Right cardiac atrium (tissue), 5 donors: ENCODE measurements at regions not wholly inside any gene's neighbourhood (a gene's known extent, or its start where the extent isn't known, plus 50 kb on each side); places are given as distances from the start of the nearest gene placed in this dataset.
A peak's percentile ranks its signal among the peaks of the same experiment; 100 is the strongest.
"Not testable (repeated sequence)": the region's sequence is repeated elsewhere in the genome, so short reads cannot be mapped to it uniquely, and the experiment has no call there.

ENCODE experiments used
- ATAC-seq, 2 donors: fragments of 200-7000 bp; cut with Tn5 transposase; one replicate each; pipeline versions ENCODE4 v1.8.0 to v1.9.1; 2020; ENCODE audit warnings: moderate library complexity in 2 of 2, mild to moderate bottlenecking in 1 of 2
- DNase-seq, 3 donors: peaks; one replicate each; pipeline ENCODE4 v3.0.0-alpha.2; 2020
- H3K27ac ChIP-seq: one replicate; pipeline ENCODE4 v1.5.1; 2013; ENCODE audit warnings: mild to moderate bottlenecking, low read length, control low read depth, moderate library complexity
- H3K27me3 ChIP-seq: one replicate; pipeline ENCODE4 v1.6.1; 2013; ENCODE audit not compliant: control insufficient read depth, insufficient read depth
- H3K4me1 ChIP-seq: one replicate; pipeline ENCODE4 v1.6.1; 2013; ENCODE audit warnings: low read length; ENCODE audit not compliant: control insufficient read depth, insufficient read depth
- H3K4me3 ChIP-seq: one replicate; pipeline ENCODE4 v1.5.1; 2013; ENCODE audit warnings: low read length, control low read depth
- H3K9me3 ChIP-seq: one replicate; pipeline ENCODE4 v1.6.1; 2013; ENCODE audit warnings: low read length; ENCODE audit not compliant: control insufficient read depth
- WGBS: extraction: QIAGEN DNeasy Blood & Tissue Kit; methylation state at CpG from one replicate; pipeline ENCODE4 v1.1.7; 2013; 5-methylcytosine and 5-hydroxymethylcytosine counted together
- intact Hi-C, 4 donors: fragments of 100-400 bp; cut with DNase I; formaldehyde crosslinking; loops; one replicate each; pipeline versions ENCODE4 v1.11.0 to v1.14.0; 2022 to 2023
- donor health status: healthy with polysubstance abuse.
- donor health status: DM: no; HTN: yes; CAD: no.
- donor health status: DM: no; HTN: no; CAD: no.
- donor health status: DM: no; HTN: yes; CAD: no; lungs with severe emphysema.
- donor health status: DM: yes; HTN: yes; CAD: no.

- H3K27ac ChIP-seq = no peak overlapping the region
- DNase-seq (no peak), ATAC-seq (no peak)
- WGBS = 84% methylated on average over 5 of the region's 5 CpGs
- H3K4me1 ChIP-seq = no peaks in the 10 kb centered on the region
- no peaks in the 10 kb centered on the region for H3K9me3 ChIP-seq
- intact Hi-C loops = no loop called here
- H3K4me3 ChIP-seq = no peak overlapping the region
- H3K27me3 ChIP-seq = no peaks in the 10 kb centered on the region
Measured at GRCh38 chr2:130264501-130264900, 66.3 kb upstream of the TUBA3E start.

GRCh38 chr2:130264046-130264445 is 65.8 kb upstream of the TUBA3E start:
- no peak overlapping the region for H3K4me3 ChIP-seq
- intact Hi-C loops = no loop called here
- H3K9me3 ChIP-seq = no peaks in the 10 kb centered on the region
- no peak for ATAC-seq
- 86% methylated on average over 7 of the region's 7 CpGs for WGBS
- DNase-seq = no peak
- H3K4me1 ChIP-seq = no peaks in the 10 kb centered on the region
- no peak overlapping the region for H3K27ac ChIP-seq
- no peaks in the 10 kb centered on the region for H3K27me3 ChIP-seq

DNA sequence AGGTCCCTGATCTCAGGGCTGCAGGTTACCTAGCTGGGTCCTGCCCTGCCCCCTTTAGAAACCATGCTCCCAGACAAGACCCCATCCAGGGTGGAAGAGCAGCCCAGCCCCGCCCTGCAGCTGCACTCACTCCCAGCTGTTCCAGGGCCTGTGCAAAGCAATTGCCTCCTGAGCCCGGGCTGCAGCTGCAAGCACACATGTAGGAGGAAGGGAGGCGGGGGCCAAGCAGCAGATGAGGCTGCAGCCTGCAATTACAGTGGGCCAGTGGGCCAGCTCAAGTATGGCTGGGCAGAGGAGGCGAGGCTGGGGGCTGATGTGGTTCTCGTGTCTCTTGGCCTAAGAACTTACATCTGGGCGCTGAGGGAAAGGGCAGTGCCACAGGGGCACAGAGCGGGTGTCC is 65.4 kb upstream of the TUBA3E start:
- no peak for DNase-seq
- intact Hi-C loops = no loop called here
- Histone ChIP-seq H3K27ac (no peak overlapping the region), H3K9me3 (no peaks in the 10 kb centered on the region), H3K4me3 (no peak overlapping the region), H3K4me1 (no peaks in the 10 kb centered on the region), H3K27me3 (no peaks in the 10 kb centered on the region)
- no peak for ATAC-seq
- 83% methylated on average over 7 of the region's 7 CpGs for WGBS

- 55% methylated on average over 11 of the region's 11 CpGs for WGBS
- Histone ChIP-seq H3K9me3 (no peaks in the 10 kb centered on the region), H3K4me1 (no peaks in the 10 kb centered on the region), H3K27ac (no peak overlapping the region), H3K4me3 (no peak overlapping the region), H3K27me3 (no peaks in the 10 kb centered on the region)
- no peak for ATAC-seq
- intact Hi-C loops = no loop called here
- DNase-seq = no peak
Measured at GRCh38 chr2:130261970-130262760, 63.9 kb upstream of the TUBA3E start.

DNA sequence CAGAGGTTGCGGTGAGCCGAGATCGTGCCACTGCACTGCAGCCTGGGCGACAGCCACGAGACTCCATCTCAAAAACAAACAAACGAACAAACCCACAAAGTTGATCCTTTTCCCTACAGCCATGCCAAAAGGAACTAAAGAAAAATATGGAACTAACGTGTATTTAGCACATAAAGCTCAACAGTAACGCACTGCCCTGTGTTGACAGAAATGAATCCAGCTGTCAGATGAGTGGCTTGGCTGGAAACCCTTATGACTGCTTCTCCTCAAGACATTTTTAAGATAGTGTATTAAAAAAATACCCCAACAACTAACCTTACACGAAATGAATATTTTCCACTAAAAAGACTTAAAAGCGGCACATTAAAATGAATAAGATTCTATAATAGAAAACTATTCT is 62.9 kb upstream of the TUBA3E start:
- WGBS = 56% methylated on average over 10 of the region's 10 CpGs
- intact Hi-C loops = no loop called here
- Histone ChIP-seq H3K27ac (no peak overlapping the region), H3K4me1 (no peaks in the 10 kb centered on the region), H3K9me3 (no peaks in the 10 kb centered on the region), H3K27me3 (no peaks in the 10 kb centered on the region), H3K4me3 (no peak overlapping the region)
- ATAC-seq (no peak), DNase-seq (no peak)

DNA sequence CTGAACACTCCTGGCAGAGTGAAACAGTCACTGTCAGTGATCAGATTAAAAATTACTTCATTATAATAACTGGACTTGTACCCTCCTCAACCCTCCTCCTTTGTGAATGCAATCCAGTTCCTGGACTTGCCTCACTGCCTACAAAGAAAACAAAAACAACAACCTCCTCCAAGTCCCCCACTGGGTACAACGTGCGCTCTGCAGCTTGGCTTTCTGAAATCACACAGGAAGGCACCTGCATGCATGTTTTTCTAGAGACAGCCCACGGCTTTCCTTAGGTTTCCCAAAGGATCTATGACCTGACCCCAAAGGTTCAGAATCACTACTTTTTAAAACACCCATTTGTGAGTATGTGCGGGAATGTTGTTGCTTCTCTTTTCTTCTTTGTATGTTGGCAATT is 61.4 kb upstream of the TUBA3E start:
- Histone ChIP-seq H3K9me3 (no peaks in the 10 kb centered on the region), H3K27ac (no peak overlapping the region), H3K4me1 (no peaks in the 10 kb centered on the region), H3K4me3 (no peak overlapping the region), H3K27me3 (no peaks in the 10 kb centered on the region)
- intact Hi-C loops = no loop called here
- DNase-seq (no peak), ATAC-seq (no peak)
- WGBS = 46% methylated on average over 4 of the region's 4 CpGs

GRCh38 chr2:130258356-130258755 is 60.1 kb upstream of the TUBA3E start:
- H3K4me3 ChIP-seq = no peak overlapping the region
- H3K27me3 ChIP-seq = no peaks in the 10 kb centered on the region
- H3K27ac ChIP-seq = no peak overlapping the region
- intact Hi-C loops = no loop called here
- H3K4me1 ChIP-seq = no peaks in the 10 kb centered on the region
- DNase-seq = no peak
- 58% methylated on average over 3 of the region's 3 CpGs for WGBS
- no peaks in the 10 kb centered on the region for H3K9me3 ChIP-seq
- ATAC-seq = no peak

- peak; percentile 60 to 62 for ATAC-seq
- H3K9me3 ChIP-seq = no peaks in the 10 kb centered on the region
- H3K27me3 ChIP-seq = no peaks in the 10 kb centered on the region
- WGBS = 37% methylated on average over 42 of the region's 42 CpGs
- DNase-seq = no peak
- no peaks in the 10 kb centered on the region for H3K4me1 ChIP-seq
- no peak overlapping the region for H3K27ac ChIP-seq
- no peak overlapping the region for H3K4me3 ChIP-seq
- intact Hi-C loops = no loop called here
Measured at GRCh38 chr2:130252880-130253645, 54.8 kb upstream of the TUBA3E start.

GRCh38 chr2:130251873-130252620 is 53.8 kb upstream of the TUBA3E start:
- intact Hi-C loops = no loop called here
- H3K4me3 ChIP-seq = no peak overlapping the region
- 42% methylated on average over 46 of the region's 46 CpGs for WGBS
- no peaks in the 10 kb centered on the region for H3K27me3 ChIP-seq
- H3K27ac ChIP-seq = no peak overlapping the region
- DNase-seq (no peak), ATAC-seq (peak; percentile 28 to 31)
- H3K9me3 ChIP-seq = no peaks in the 10 kb centered on the region
- no peaks in the 10 kb centered on the region for H3K4me1 ChIP-seq

DNA sequence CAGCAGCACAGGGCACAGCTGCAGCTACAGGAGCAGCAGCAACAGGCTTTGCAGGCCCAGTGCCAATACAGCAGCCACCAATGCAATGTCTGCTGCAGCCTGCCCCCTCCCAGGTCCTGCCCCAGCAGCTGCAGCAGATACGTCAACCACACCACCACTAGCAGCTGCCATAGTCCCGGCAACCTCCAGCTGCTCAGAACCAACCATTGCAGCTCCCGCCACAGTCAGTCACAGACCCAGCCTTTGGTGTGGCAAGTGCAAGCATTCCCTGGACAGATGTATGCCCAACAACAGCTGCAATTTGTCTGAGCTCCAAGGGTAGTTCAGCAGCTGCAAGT is 53.3 kb upstream of the TUBA3E start:
- no peak overlapping the region for H3K4me3 ChIP-seq
- ATAC-seq (no peak), DNase-seq (no peak)
- WGBS = 46% methylated on average over 3 of the region's 3 CpGs
- no peaks in the 10 kb centered on the region for H3K27me3 ChIP-seq
- intact Hi-C loops = no loop called here
- H3K9me3 ChIP-seq = no peaks in the 10 kb centered on the region
- no peak overlapping the region for H3K27ac ChIP-seq
- no peaks in the 10 kb centered on the region for H3K4me1 ChIP-seq

DNA sequence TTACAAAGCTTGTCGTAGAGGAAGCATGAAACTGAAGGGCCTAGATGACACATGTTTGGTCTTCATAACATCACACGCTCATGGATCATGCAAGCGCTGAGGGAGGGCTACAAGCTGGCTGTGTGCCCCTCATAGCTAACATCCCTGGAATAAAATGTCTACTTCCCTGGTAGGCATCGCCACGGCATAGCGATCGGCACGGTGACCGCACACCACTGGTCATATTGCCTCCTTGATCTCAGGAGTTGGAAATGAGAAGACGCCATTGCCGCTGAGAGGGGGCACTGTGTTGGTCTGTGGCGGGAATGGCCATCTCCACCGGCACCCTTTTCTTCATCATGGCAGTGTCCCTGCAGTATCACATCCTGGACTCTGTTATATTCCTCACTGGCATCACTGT is 50.1 kb upstream of the TUBA3E start:
- ATAC-seq, intact Hi-C loops, H3K4me3 ChIP-seq, H3K9me3 ChIP-seq, H3K4me1 ChIP-seq, H3K27me3 ChIP-seq, H3K27ac ChIP-seq, DNase-seq: not testable (repeated sequence)
- WGBS = 84% methylated on average over 13 of the region's 13 CpGs
